ENCODE measurements at regions not wholly inside any gene's neighbourhood (a gene's known extent, or its start where the extent isn't known, plus 50 kb on each side); places are given as distances from the start of the nearest gene placed in this dataset.

- no peaks in the 10 kb centered on the region for H3K36me3 Mint-ChIP-seq (ENCODE audit: low read depth, unreplicated experiment)
- no peak for TF ChIP-seq CTCF (IDR thresholded peaks at IDR 0.05; ENCODE audit: unreplicated experiment)
- no peaks in the 10 kb centered on the region for H3K4me1 Mint-ChIP-seq (ENCODE audit: unreplicated experiment)
- no peak for DNase-seq (ENCODE audit: low spot score)
- no peak overlapping the region for H3K27ac Mint-ChIP-seq (ENCODE audit: unreplicated experiment)
- H3K4me3 Mint-ChIP-seq (ENCODE audit: unreplicated experiment): no peak overlapping the region
- no peaks in the 10 kb centered on the region for H3K9me3 Mint-ChIP-seq (ENCODE audit: unreplicated experiment)
- H3K27me3 Mint-ChIP-seq (ENCODE audit: unreplicated experiment): peaks cover 5% of the 10 kb centered on the region
Measured at GRCh38 chr21:43355925-43356289, 71.0 kb downstream of the SIK1 start.

GRCh38 chr21:43355266-43355924 is 71.5 kb downstream of the SIK1 start:
- Mint-ChIP-seq H3K27me3 (ENCODE audit: unreplicated experiment) (peaks cover 3% of the 10 kb centered on the region), H3K4me3 (ENCODE audit: unreplicated experiment) (no peak overlapping the region), H3K27ac (ENCODE audit: unreplicated experiment) (no peak overlapping the region), H3K4me1 (ENCODE audit: unreplicated experiment) (no peaks in the 10 kb centered on the region), H3K9me3 (ENCODE audit: unreplicated experiment) (no peaks in the 10 kb centered on the region), H3K36me3 (ENCODE audit: low read depth, unreplicated experiment) (no peaks in the 10 kb centered on the region)
- no peak for TF ChIP-seq CTCF (IDR thresholded peaks at IDR 0.05; ENCODE audit: unreplicated experiment)
- DNase-seq (ENCODE audit: low spot score): no peak

- Mint-ChIP-seq H3K36me3 (ENCODE audit: low read depth, unreplicated experiment) (no peaks in the 10 kb centered on the region), H3K27ac (ENCODE audit: unreplicated experiment) (peak overlapping the region; percentile 26), H3K27me3 (ENCODE audit: unreplicated experiment) (peaks cover 3% of the 10 kb centered on the region), H3K4me3 (ENCODE audit: unreplicated experiment) (no peak overlapping the region), H3K4me1 (ENCODE audit: unreplicated experiment) (no peaks in the 10 kb centered on the region), H3K9me3 (ENCODE audit: unreplicated experiment) (no peaks in the 10 kb centered on the region)
- TF ChIP-seq CTCF (IDR thresholded peaks at IDR 0.05; ENCODE audit: unreplicated experiment): no peak
- DNase-seq (ENCODE audit: low spot score): no peak
Measured at GRCh38 chr21:43354666-43355065, 72.3 kb downstream of the SIK1 start.

- Mint-ChIP-seq H3K9me3 (ENCODE audit: unreplicated experiment) (no peaks in the 10 kb centered on the region), H3K4me1 (ENCODE audit: unreplicated experiment) (peaks cover 1% of the 10 kb centered on the region), H3K36me3 (ENCODE audit: low read depth, unreplicated experiment) (no peaks in the 10 kb centered on the region), H3K27ac (ENCODE audit: unreplicated experiment) (no peak overlapping the region), H3K27me3 (ENCODE audit: unreplicated experiment) (peaks cover 3% of the 10 kb centered on the region), H3K4me3 (ENCODE audit: unreplicated experiment) (no peak overlapping the region)
- no peak for TF ChIP-seq CTCF (IDR thresholded peaks at IDR 0.05; ENCODE audit: unreplicated experiment)
- no peak for DNase-seq (ENCODE audit: low spot score)
Measured at GRCh38 chr21:43354026-43354420, 72.9 kb downstream of the SIK1 start.

GRCh38 chr21:43353282-43354025 is 73.5 kb downstream of the SIK1 start:
- no peak overlapping the region for H3K27ac Mint-ChIP-seq (ENCODE audit: unreplicated experiment)
- TF ChIP-seq CTCF (IDR thresholded peaks at IDR 0.05; ENCODE audit: unreplicated experiment): no peak
- no peaks in the 10 kb centered on the region for H3K9me3 Mint-ChIP-seq (ENCODE audit: unreplicated experiment)
- H3K27me3 Mint-ChIP-seq (ENCODE audit: unreplicated experiment): peaks cover 3% of the 10 kb centered on the region
- H3K4me3 Mint-ChIP-seq (ENCODE audit: unreplicated experiment): no peak overlapping the region
- no peak for DNase-seq (ENCODE audit: low spot score)
- peaks cover 6% of the 10 kb centered on the region for H3K4me1 Mint-ChIP-seq (ENCODE audit: unreplicated experiment)
- no peaks in the 10 kb centered on the region for H3K36me3 Mint-ChIP-seq (ENCODE audit: low read depth, unreplicated experiment)
